HEK293T (cell line): ENCODE measurements at regions not wholly inside any gene's neighbourhood (a gene's known extent, or its start where the extent isn't known, plus 50 kb on each side); places are given as distances from the start of the nearest gene placed in this dataset.

Source experiments
- ARNT ChIP-seq: fragments of 450-650 bp; IDR thresholded peaks from 2 replicates; pipeline ENCODE4 v1.6.1; 2017; ENCODE audit warnings: mild to moderate bottlenecking
- BHLHE40 ChIP-seq: fragments of 450-650 bp; IDR thresholded peaks from 2 replicates; pipeline ENCODE4 v1.6.1; 2016; ENCODE audit warnings: mild to moderate bottlenecking, moderate library complexity, borderline replicate concordance
- CTBP1 ChIP-seq: fragments of 450-650 bp; IDR thresholded peaks from 2 replicates; pipeline ENCODE4 v1.6.1; 2016; ENCODE audit warnings: borderline replicate concordance
- ELF4 ChIP-seq: fragments of 450-650 bp; IDR thresholded peaks from 2 replicates; pipeline ENCODE4 v1.6.1; 2017; ENCODE audit warnings: antibody characterized with exemption
- FOXA1 ChIP-seq: fragments of 450-650 bp; IDR thresholded peaks from 2 replicates; pipeline ENCODE4 v1.6.1; 2016; ENCODE audit warnings: mild to moderate bottlenecking
- FOXK2 ChIP-seq: fragments of 450-650 bp; IDR thresholded peaks from 2 replicates; pipeline ENCODE4 v1.6.1; 2016; ENCODE audit warnings: mild to moderate bottlenecking
- FOXM1 ChIP-seq: fragments of 450-650 bp; IDR thresholded peaks from 2 replicates; pipeline ENCODE4 v1.6.1; 2017; ENCODE audit warnings: mild to moderate bottlenecking, borderline replicate concordance
- L3MBTL2 ChIP-seq: fragments of 450-650 bp; conservative IDR thresholded peaks from 2 replicates; pipeline ENCODE4 v1.6.1; 2016; ENCODE audit warnings: mild to moderate bottlenecking
- NFRKB ChIP-seq: fragments of 450-650 bp; IDR thresholded peaks from 2 replicates; pipeline ENCODE4 v1.6.1; 2016; ENCODE audit warnings: mild to moderate bottlenecking, moderate library complexity
- SP1 ChIP-seq: fragments of 450-650 bp; IDR thresholded peaks from 2 replicates; pipeline ENCODE4 v1.6.1; 2017
- TARDBP ChIP-seq: fragments of 450-650 bp; IDR thresholded peaks from 2 replicates; pipeline ENCODE4 v1.6.1; 2016
- ZNF384 ChIP-seq: fragments of 450-650 bp; IDR thresholded peaks from 2 replicates; pipeline ENCODE4 v1.6.1; 2016

- TF ChIP-seq CTBP1 (peak; percentile 39; the same call in 1 of the 2 replicates), SP1 (no peak), FOXK2 (no peak), ZNF384 (no peak), FOXA1 (no peak), BHLHE40 (no peak), L3MBTL2 (peak; percentile 45; the same call in 1 of the 2 replicates), FOXM1 (no peak), ELF4 (no peak), ARNT (no peak), NFRKB (no peak), TARDBP (no peak)
These were observed 290.8 kb downstream of the CCDC85A start for GRCh38 chr2:56474412-56475158.
